IMR-90 (cell line): ENCODE measurements at regions not wholly inside any gene's neighbourhood (a gene's known extent, or its start where the extent isn't known, plus 50 kb on each side); places are given as distances from the start of the nearest gene placed in this dataset.

Experiments used
- ATAC-seq: fragments of 200-7000 bp; cut with Tn5 transposase; 2 replicates; pipeline ENCODE4 v1.9.1; 2020; ENCODE audit warnings: low read depth, mild to moderate bottlenecking, moderate library complexity
- BruUV-seq: library from RNA; stranded (reverse); fragments of 400-500 nt; replicated peaks from 2 replicates; lab custom pipeline; 2021; lab: Mats Ljungman, UMichigan
- CTCF ChIA-PET: fragments of 300-600 bp; formaldehyde crosslinking; extraction: SDS; loops from one replicate; lab custom pipeline; 2021; ENCODE audit warnings: antibody characterized with exemption; lab: Yijun Ruan, JAX
- POLR2A ChIA-PET: fragments of 300-600 bp; sonication (Branson Sonifier 250); formaldehyde crosslinking; loops from one replicate; lab custom pipeline; 2022; ENCODE audit warnings: antibody characterized with exemption; ENCODE audit not compliant: unreplicated experiment; lab: Charles Lee
- DNase-seq: peaks from one replicate; pipeline ENCODE4 v3.0.0; 2013
- H2AFZ ChIP-seq: replicated peaks from 2 replicates; pipeline ENCODE3; 2013; ENCODE audit warnings: low read length, mild to moderate bottlenecking; ENCODE audit not compliant: poor library complexity
- H2AK5ac ChIP-seq: 2 replicates; pipeline ENCODE4 v1.6.1; 2013; ENCODE audit warnings: low read depth, low read length, inconsistent platforms
- H2AK9ac ChIP-seq: replicated peaks from 2 replicates; pipeline ENCODE3; 2013; ENCODE audit warnings: mild to moderate bottlenecking, low read depth, low read length, moderate library complexity; ENCODE audit not compliant: poor library complexity
- H2BK120ac ChIP-seq: 2 replicates; pipeline ENCODE4 v1.6.1; 2013; ENCODE audit warnings: low read depth, low read length, inconsistent platforms
- H2BK15ac ChIP-seq: 3 replicates; pipeline ENCODE4 v1.6.1; 2013; ENCODE audit warnings: low read depth, low read length, inconsistent platforms
- H2BK20ac ChIP-seq: 2 replicates; pipeline ENCODE4 v1.6.1; 2013; ENCODE audit warnings: low read depth, mild to moderate bottlenecking, inconsistent platforms, low read length, moderate library complexity
- H2BK5ac ChIP-seq: 2 replicates; pipeline ENCODE4 v1.6.1; 2013; ENCODE audit warnings: mild to moderate bottlenecking, low read depth, low read length, inconsistent platforms; ENCODE audit not compliant: poor library complexity, severe bottlenecking
- H3K14ac ChIP-seq: replicated peaks from 2 replicates; pipeline ENCODE4 v1.6.1; 2013; ENCODE audit warnings: low read depth, low read length, inconsistent platforms
- H3K18ac ChIP-seq: 2 replicates; pipeline ENCODE4 v1.6.1; 2013; ENCODE audit warnings: low read depth, low read length, control low read depth
- H3K23ac ChIP-seq: 2 replicates; pipeline ENCODE4 v1.6.1; 2013; ENCODE audit warnings: low read depth, low read length, inconsistent platforms
- H3K27ac ChIP-seq: 2 replicates; pipeline ENCODE4 v1.5.1; 2013; ENCODE audit warnings: mild to moderate bottlenecking, control low read depth, low read length; ENCODE audit not compliant: insufficient read depth
- H3K27me3 ChIP-seq: 2 replicates; pipeline ENCODE4 v1.6.1; 2013; ENCODE audit warnings: low read length; ENCODE audit not compliant: control insufficient read depth, insufficient read depth
- H3K36me3 ChIP-seq: 2 replicates; pipeline ENCODE4 v1.6.1; 2013; ENCODE audit warnings: low read length, mixed read lengths; ENCODE audit not compliant: control insufficient read depth, insufficient read depth
- H3K4ac ChIP-seq: 2 replicates; pipeline ENCODE4 v1.6.1; 2013; ENCODE audit warnings: low read depth, low read length, inconsistent platforms
- H3K4me1 ChIP-seq: 2 replicates; pipeline ENCODE4 v1.6.1; 2013; ENCODE audit warnings: low read length, mixed read lengths; ENCODE audit not compliant: control insufficient read depth, insufficient read depth
- H3K4me2 ChIP-seq: 2 replicates; pipeline ENCODE4 v1.6.1; 2013; ENCODE audit warnings: low read depth, mild to moderate bottlenecking, control low read depth, low read length, moderate library complexity
- H3K4me3 ChIP-seq: 2 replicates; pipeline ENCODE4 v1.5.1; 2013; ENCODE audit warnings: low read depth, mild to moderate bottlenecking, control low read depth, low read length, moderate library complexity; ENCODE audit not compliant: insufficient read depth
- H3K56ac ChIP-seq: 2 replicates; pipeline ENCODE4 v1.6.1; 2013; ENCODE audit warnings: low read length, inconsistent platforms; ENCODE audit not compliant: insufficient read depth; ENCODE audit errors: extremely low read depth
- H3K79me1 ChIP-seq, 2 experiments: 2 replicates each; pipeline ENCODE4 v1.6.1; 2013; ENCODE audit warnings: low read length in 2 of 2, inconsistent platforms in 1 of 2, low read depth in 1 of 2
- H3K9ac ChIP-seq: 2 replicates; pipeline ENCODE4 v1.6.1; 2013; ENCODE audit warnings: low read depth, low read length, control low read depth
- H3K9me1 ChIP-seq: 2 replicates; pipeline ENCODE4 v1.6.1; 2013; ENCODE audit warnings: low read length, inconsistent platforms; ENCODE audit not compliant: insufficient read depth
- H3K9me3 ChIP-seq: 2 replicates; pipeline ENCODE4 v1.6.1; 2013; ENCODE audit warnings: low read length; ENCODE audit not compliant: control insufficient read depth, insufficient read depth
- H4K20me1 ChIP-seq: 2 replicates; pipeline ENCODE4 v1.6.1; 2013; ENCODE audit warnings: low read length, inconsistent platforms; ENCODE audit not compliant: insufficient read depth
- H4K5ac ChIP-seq: 2 replicates; pipeline ENCODE4 v1.6.1; 2013; ENCODE audit warnings: mild to moderate bottlenecking, low read depth, low read length, control low read depth
- H4K8ac ChIP-seq, 2 experiments: 2 replicates each; pipeline ENCODE4 v1.6.1; 2013; ENCODE audit warnings: low read depth in 2 of 2, low read length in 2 of 2, control low read depth in 1 of 2, inconsistent platforms in 1 of 2
- H4K91ac ChIP-seq: 2 replicates; pipeline ENCODE4 v1.6.1; 2013; ENCODE audit warnings: low read depth, low read length, inconsistent platforms; ENCODE audit not compliant: insufficient read depth
- CEBPB ChIP-seq: IDR thresholded peaks from 2 replicates; pipeline ENCODE4 v1.6.1; 2012; ENCODE audit warnings: low read depth, low read length, improper control_type of control experiment
- NFE2L2 ChIP-seq: fragments of 150-350 bp; IDR thresholded peaks from 2 replicates; pipeline ENCODE4 v1.6.1; 2016; ENCODE audit warnings: low read depth, mild to moderate bottlenecking, low read length
- WGBS, 2 experiments: methylation state at CpG; one replicate each; pipeline versions ENCODE4 v1.1.5 to v1.1.7; 2013; ENCODE audit warnings: missing lambda C conversion rate in 2 of 2; ENCODE audit not compliant: insufficient read length in 1 of 2; ENCODE audit errors: extremely low coverage in 2 of 2; 5-methylcytosine and 5-hydroxymethylcytosine counted together
- dilution Hi-C: fragments of 300-500 bp; cut with HindIII; formaldehyde crosslinking; loops from one replicate; pipeline ENCODE4 v1.14.3; 2018; ENCODE audit warnings: low sequenced_read_pairs; ENCODE audit not compliant: unreplicated experiment
- in situ Hi-C: fragments of 300-500 bp; cut with MboI; formaldehyde crosslinking; loops from 3 replicates; pipeline ENCODE4 v1.14.3; 2019; ENCODE audit warnings: low sequenced_read_pairs, inconsistent platforms, mixed read lengths
- intact Hi-C: fragments of 100-400 bp; cut with micrococcal nuclease; formaldehyde crosslinking; loops from 2 replicates; pipeline ENCODE4 v1.10.0; 2022

DNA sequence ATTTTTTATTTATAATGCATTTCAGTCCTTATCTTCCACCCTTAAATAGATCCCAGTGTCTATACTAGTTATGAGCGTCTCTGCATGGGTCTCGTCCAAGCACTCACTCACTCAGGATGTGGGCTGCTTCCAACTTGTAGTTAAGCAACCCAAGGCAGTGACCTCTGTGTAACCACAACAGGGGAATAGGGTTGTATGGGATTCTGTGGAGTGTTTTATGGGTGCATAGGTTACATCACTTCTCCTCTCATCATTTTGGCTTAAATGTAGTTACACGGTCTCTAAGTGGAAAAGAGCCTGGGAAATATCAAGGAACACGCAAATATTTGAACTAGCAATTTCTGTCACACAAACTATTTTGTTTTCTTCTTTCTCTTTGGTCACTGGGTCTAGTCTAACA is 931.0 kb downstream of the STIM2 start:
- Histone ChIP-seq H2BK20ac (no peak overlapping the region), H3K23ac (no peak overlapping the region), H3K79me1 (no peaks in the 10 kb centered on the region), H3K56ac (no peak overlapping the region), H4K20me1 (no peaks in the 10 kb centered on the region), H3K36me3 (no peaks in the 10 kb centered on the region), H2BK5ac (no peak overlapping the region), H3K9me3 (no peaks in the 10 kb centered on the region), H3K18ac (no peak overlapping the region), H2AFZ (no peak overlapping the region), H3K14ac (no peak overlapping the region), H2AK9ac (no peak overlapping the region), H3K4me3 (no peak overlapping the region), H4K8ac (no peak overlapping the region), H4K91ac (no peak overlapping the region), H3K4ac (no peak overlapping the region), H3K4me2 (no peak overlapping the region), H3K27ac (no peak overlapping the region), H3K27me3 (no peaks in the 10 kb centered on the region), H2BK120ac (no peak overlapping the region), H3K9me1 (no peaks in the 10 kb centered on the region), H2BK15ac (no peak overlapping the region), H2AK5ac (no peak overlapping the region), H3K4me1 (no peaks in the 10 kb centered on the region), H3K9ac (no peak overlapping the region), H4K5ac (no peak overlapping the region)
- BruUV-seq, result no TSS peak
- dilution Hi-C loops, result no loop called here
- in situ Hi-C loops, result no loop called here
- WGBS, 2 experiments, result no CpG with 5 or more reads among the region's 4 CpGs
- ATAC-seq (no peak), DNase-seq (peak; percentile 22)
- POLR2A ChIA-PET, result no interaction called here
- intact Hi-C loops, result no loop called here
- TF ChIP-seq CEBPB (no peak), NFE2L2 (no peak)
- CTCF ChIA-PET, result no interaction called here
